ENCODE measurements at regions not wholly inside any gene's neighbourhood (a gene's known extent, or its start where the extent isn't known, plus 50 kb on each side); places are given as distances from the start of the nearest gene placed in this dataset.

- Histone ChIP-seq H3K9me3 (ENCODE audit: low read depth, low read length) (no peaks in the 10 kb centered on the region), H3K4me3 (no peak overlapping the region), H3K27ac (no peak overlapping the region), H3K36me3 (ENCODE audit: insufficient read depth, low read length) (no peaks in the 10 kb centered on the region), H3K9ac (ENCODE audit: insufficient read length) (no peak overlapping the region)
- TF ChIP-seq EZH2 (IDR thresholded peaks at IDR 0.05): no peak
- TF ChIP-seq FOXP2 (optimal IDR thresholded peaks at IDR 0.05; ENCODE audit: control extremely low read depth, extremely low read length, insufficient read depth): no peak
- no peak for TF ChIP-seq POLR2AphosphoS5 (IDR thresholded peaks at IDR 0.05; ENCODE audit: borderline replicate concordance, low read depth, low read length)
- DNase-seq (ENCODE audit: low read depth, low spot score): no peak
Observed at GRCh38 chr11:121727942-121728341, 275.2 kb upstream of the SORL1-AS1 start.

GRCh38 chr11:121723246-121723741 is 270.5 kb upstream of the SORL1-AS1 start:
- TF ChIP-seq POLR2AphosphoS5 (IDR thresholded peaks at IDR 0.05; ENCODE audit: borderline replicate concordance, low read depth, low read length): no peak
- TF ChIP-seq EZH2 (IDR thresholded peaks at IDR 0.05): no peak
- no peak for TF ChIP-seq FOXP2 (optimal IDR thresholded peaks at IDR 0.05; ENCODE audit: control extremely low read depth, extremely low read length, insufficient read depth)
- Histone ChIP-seq H3K27ac (no peak overlapping the region), H3K4me3 (no peak overlapping the region; the same call in 1 of the 2 replicates), H3K9ac (ENCODE audit: insufficient read length) (no peak overlapping the region), H3K9me3 (ENCODE audit: low read depth, low read length) (no peaks in the 10 kb centered on the region), H3K36me3 (ENCODE audit: insufficient read depth, low read length) (no peaks in the 10 kb centered on the region)
- DNase-seq (ENCODE audit: low read depth, low spot score): no peak

GRCh38 chr11:121722431-121723245 is 269.9 kb upstream of the SORL1-AS1 start:
- H3K9ac ChIP-seq (ENCODE audit: insufficient read length): no peak overlapping the region
- no peaks in the 10 kb centered on the region for H3K36me3 ChIP-seq (ENCODE audit: insufficient read depth, low read length)
- no peak overlapping the region for H3K27ac ChIP-seq
- TF ChIP-seq POLR2AphosphoS5 (IDR thresholded peaks at IDR 0.05; ENCODE audit: borderline replicate concordance, low read depth, low read length): no peak
- TF ChIP-seq FOXP2 (optimal IDR thresholded peaks at IDR 0.05; ENCODE audit: control extremely low read depth, extremely low read length, insufficient read depth): no peak
- TF ChIP-seq EZH2 (IDR thresholded peaks at IDR 0.05): no peak
- no peaks in the 10 kb centered on the region for H3K9me3 ChIP-seq (ENCODE audit: low read depth, low read length)
- peak overlapping the region; percentile 28 for H3K4me3 ChIP-seq
- DNase-seq (ENCODE audit: low read depth, low spot score): no peak

- Histone ChIP-seq H3K9me3 (ENCODE audit: low read depth, low read length) (no peaks in the 10 kb centered on the region), H3K36me3 (ENCODE audit: insufficient read depth, low read length) (no peaks in the 10 kb centered on the region), H3K27ac (no peak overlapping the region), H3K4me3 (no peak overlapping the region), H3K9ac (ENCODE audit: insufficient read length) (no peak overlapping the region)
- DNase-seq (ENCODE audit: low read depth, low spot score): no peak
- TF ChIP-seq FOXP2 (optimal IDR thresholded peaks at IDR 0.05; ENCODE audit: control extremely low read depth, extremely low read length, insufficient read depth) (no peak), EZH2 (IDR thresholded peaks at IDR 0.05) (no peak), POLR2AphosphoS5 (IDR thresholded peaks at IDR 0.05; ENCODE audit: borderline replicate concordance, low read depth, low read length) (no peak)
Observed at GRCh38 chr11:121721961-121722360, 269.2 kb upstream of the SORL1-AS1 start.

- Histone ChIP-seq H3K36me3 (ENCODE audit: insufficient read depth, low read length) (no peaks in the 10 kb centered on the region), H3K27ac (no peak overlapping the region), H3K4me3 (no peak overlapping the region), H3K9me3 (ENCODE audit: low read depth, low read length) (no peaks in the 10 kb centered on the region), H3K9ac (ENCODE audit: insufficient read length) (no peak overlapping the region)
- TF ChIP-seq FOXP2 (optimal IDR thresholded peaks at IDR 0.05; ENCODE audit: control extremely low read depth, extremely low read length, insufficient read depth) (no peak), EZH2 (IDR thresholded peaks at IDR 0.05) (no peak), POLR2AphosphoS5 (IDR thresholded peaks at IDR 0.05; ENCODE audit: borderline replicate concordance, low read depth, low read length) (no peak)
- no peak for DNase-seq (ENCODE audit: low read depth, low spot score)
Observed at GRCh38 chr11:121721448-121721847, 268.7 kb upstream of the SORL1-AS1 start.

- H3K27ac ChIP-seq: no peak overlapping the region
- no peak overlapping the region for H3K9ac ChIP-seq (ENCODE audit: insufficient read length)
- no peaks in the 10 kb centered on the region for H3K9me3 ChIP-seq (ENCODE audit: low read depth, low read length)
- DNase-seq (ENCODE audit: low read depth, low spot score): no peak
- TF ChIP-seq POLR2AphosphoS5 (IDR thresholded peaks at IDR 0.05; ENCODE audit: borderline replicate concordance, low read depth, low read length): no peak
- TF ChIP-seq EZH2 (IDR thresholded peaks at IDR 0.05): no peak
- TF ChIP-seq FOXP2 (optimal IDR thresholded peaks at IDR 0.05; ENCODE audit: control extremely low read depth, extremely low read length, insufficient read depth): no peak
- no peaks in the 10 kb centered on the region for H3K36me3 ChIP-seq (ENCODE audit: insufficient read depth, low read length)
- H3K4me3 ChIP-seq: no peak overlapping the region
Observed at GRCh38 chr11:121717296-121717695, 264.5 kb upstream of the SORL1-AS1 start.

GRCh38 chr11:121716060-121716459 is 263.3 kb upstream of the SORL1-AS1 start:
- H3K27ac ChIP-seq: no peak overlapping the region
- no peak overlapping the region for H3K9ac ChIP-seq (ENCODE audit: insufficient read length)
- no peak overlapping the region for H3K4me3 ChIP-seq
- H3K9me3 ChIP-seq (ENCODE audit: low read depth, low read length): no peaks in the 10 kb centered on the region
- no peak for TF ChIP-seq FOXP2 (optimal IDR thresholded peaks at IDR 0.05; ENCODE audit: control extremely low read depth, extremely low read length, insufficient read depth)
- TF ChIP-seq POLR2AphosphoS5 (IDR thresholded peaks at IDR 0.05; ENCODE audit: borderline replicate concordance, low read depth, low read length): no peak
- TF ChIP-seq EZH2 (IDR thresholded peaks at IDR 0.05): no peak
- no peak for DNase-seq (ENCODE audit: low read depth, low spot score)
- no peaks in the 10 kb centered on the region for H3K36me3 ChIP-seq (ENCODE audit: insufficient read depth, low read length)

- Histone ChIP-seq H3K36me3 (ENCODE audit: insufficient read depth, low read length) (no peaks in the 10 kb centered on the region), H3K9ac (ENCODE audit: insufficient read length) (no peak overlapping the region), H3K4me3 (no peak overlapping the region), H3K9me3 (ENCODE audit: low read depth, low read length) (no peaks in the 10 kb centered on the region), H3K27ac (no peak overlapping the region)
- no peak for DNase-seq (ENCODE audit: low read depth, low spot score)
- TF ChIP-seq EZH2 (IDR thresholded peaks at IDR 0.05): no peak
- no peak for TF ChIP-seq FOXP2 (optimal IDR thresholded peaks at IDR 0.05; ENCODE audit: control extremely low read depth, extremely low read length, insufficient read depth)
- no peak for TF ChIP-seq POLR2AphosphoS5 (IDR thresholded peaks at IDR 0.05; ENCODE audit: borderline replicate concordance, low read depth, low read length)
Observed at GRCh38 chr11:121715405-121715804, 262.6 kb upstream of the SORL1-AS1 start.

All from SK-N-MC (cell line).